ENCODE measurements at regions not wholly inside any gene's neighbourhood (a gene's known extent, or its start where the extent isn't known, plus 50 kb on each side); places are given as distances from the start of the nearest gene placed in this dataset.

DNA sequence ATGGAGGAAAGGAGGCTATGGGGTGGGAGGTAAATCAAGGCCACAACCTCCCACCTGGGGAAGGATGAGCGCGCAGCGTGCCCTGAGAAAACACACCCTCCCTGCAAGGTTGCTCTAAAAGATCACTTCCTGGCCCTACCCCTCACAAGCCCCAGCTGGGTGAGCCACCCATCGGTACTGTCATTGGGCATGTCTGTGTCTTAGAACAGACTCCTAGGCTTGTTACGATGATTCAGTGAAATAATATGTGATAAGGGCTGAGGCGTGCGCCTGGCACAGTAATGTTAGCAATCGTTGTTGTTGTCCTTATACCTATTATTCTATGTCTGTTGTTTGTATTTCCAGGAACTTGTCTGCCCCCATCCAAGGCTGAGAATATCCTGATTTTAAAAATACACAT, 175.1 kb downstream of the ZFP36L2 start:
- ChIA-PET CTCF (interaction anchor here (1.4 kb wide), 1 partner anchor 9 kb away, joined by 4 read pairs; no protein-coding TSS in a partner anchor), RAD21 (ENCODE audit: unreplicated experiment) (interaction anchor here (0.9 kb wide), 1 partner anchor 176 kb away, joined by 4 read pairs; the partner anchor contains the start of gene ZFP36L2), POLR2A (no interaction called here), SMC1A (ENCODE audit: uncharacterized antibody, unreplicated experiment) (interaction anchor here (1.1 to 1.6 kb wide), 3 partner anchors 26 to 178 kb away, joined by 4 to 5 read pairs (median 4); no protein-coding TSS in a partner anchor)
- Histone ChIP-seq H3K36me3 (ENCODE audit: control insufficient read depth in 2 of 2, insufficient read depth in 2 of 2, low read length in 1 of 2) (no peaks in the 10 kb centered on the region), H3K27me3 (replicated peaks in 1 of 2; ENCODE audit: control insufficient read depth in 2 of 2, insufficient read depth in 2 of 2, low read length in 1 of 2) (no peaks in the 10 kb centered on the region; a peak in 1 of 4 replicates), H3K4me3 (no peak overlapping the region), H3K27ac (ENCODE audit: control insufficient read depth, insufficient read depth) (no peak overlapping the region), H3K79me2 (ENCODE audit: control insufficient read depth, insufficient read depth, low read length) (no peaks in the 10 kb centered on the region), H2AFZ (ENCODE audit: control insufficient read depth, low read depth, low read length) (no peak overlapping the region), H3K9ac (ENCODE audit: control insufficient read depth, insufficient read depth, low read length) (no peak overlapping the region), H3K4me1 (ENCODE audit: control insufficient read depth, insufficient read depth, low read length) (no peaks in the 10 kb centered on the region), H3K4me2 (ENCODE audit: control insufficient read depth, insufficient read depth) (no peak overlapping the region), H4K20me1 (ENCODE audit: control insufficient read depth, insufficient read depth) (no peaks in the 10 kb centered on the region), H3K9me3 (replicated peaks; ENCODE audit: control insufficient read depth, insufficient read depth, low read length) (no peaks in the 10 kb centered on the region)
- no peak for DNase-seq (ENCODE audit: low read depth, low spot score)
- no TSS peak for BruUV-seq (replicated peaks)
- WGBS (ENCODE audit: insufficient coverage, insufficient replicate concordance, low lambda C conversion rate, missing lambda C conversion rate) = 84% methylated on average over 8 of the region's 8 CpGs
- no peak for FAIRE-seq
- TF ChIP-seq JUNB (IDR thresholded peaks at IDR 0.05) (no peak), IKZF2 (IDR thresholded peaks at IDR 0.05) (no peak), NFXL1 (IDR thresholded peaks at IDR 0.05; ENCODE audit: borderline replicate concordance) (no peak), SUZ12 (IDR thresholded peaks at IDR 0.05; ENCODE audit: unreplicated experiment) (no peak), HCFC1 (IDR thresholded peaks at IDR 0.05; ENCODE audit: low read length) (no peak), ZNF384 (IDR thresholded peaks at IDR 0.05; ENCODE audit: borderline replicate concordance, low read depth, low read length) (no peak), PAX8 (IDR thresholded peaks at IDR 0.05) (no peak), CUX1 (IDR thresholded peaks at IDR 0.05; ENCODE audit: insufficient replicate concordance, low read depth, low read length) (no peak), DPF2 (IDR thresholded peaks at IDR 0.05) (no peak)
- TF ChIP-seq, protein P1, sequence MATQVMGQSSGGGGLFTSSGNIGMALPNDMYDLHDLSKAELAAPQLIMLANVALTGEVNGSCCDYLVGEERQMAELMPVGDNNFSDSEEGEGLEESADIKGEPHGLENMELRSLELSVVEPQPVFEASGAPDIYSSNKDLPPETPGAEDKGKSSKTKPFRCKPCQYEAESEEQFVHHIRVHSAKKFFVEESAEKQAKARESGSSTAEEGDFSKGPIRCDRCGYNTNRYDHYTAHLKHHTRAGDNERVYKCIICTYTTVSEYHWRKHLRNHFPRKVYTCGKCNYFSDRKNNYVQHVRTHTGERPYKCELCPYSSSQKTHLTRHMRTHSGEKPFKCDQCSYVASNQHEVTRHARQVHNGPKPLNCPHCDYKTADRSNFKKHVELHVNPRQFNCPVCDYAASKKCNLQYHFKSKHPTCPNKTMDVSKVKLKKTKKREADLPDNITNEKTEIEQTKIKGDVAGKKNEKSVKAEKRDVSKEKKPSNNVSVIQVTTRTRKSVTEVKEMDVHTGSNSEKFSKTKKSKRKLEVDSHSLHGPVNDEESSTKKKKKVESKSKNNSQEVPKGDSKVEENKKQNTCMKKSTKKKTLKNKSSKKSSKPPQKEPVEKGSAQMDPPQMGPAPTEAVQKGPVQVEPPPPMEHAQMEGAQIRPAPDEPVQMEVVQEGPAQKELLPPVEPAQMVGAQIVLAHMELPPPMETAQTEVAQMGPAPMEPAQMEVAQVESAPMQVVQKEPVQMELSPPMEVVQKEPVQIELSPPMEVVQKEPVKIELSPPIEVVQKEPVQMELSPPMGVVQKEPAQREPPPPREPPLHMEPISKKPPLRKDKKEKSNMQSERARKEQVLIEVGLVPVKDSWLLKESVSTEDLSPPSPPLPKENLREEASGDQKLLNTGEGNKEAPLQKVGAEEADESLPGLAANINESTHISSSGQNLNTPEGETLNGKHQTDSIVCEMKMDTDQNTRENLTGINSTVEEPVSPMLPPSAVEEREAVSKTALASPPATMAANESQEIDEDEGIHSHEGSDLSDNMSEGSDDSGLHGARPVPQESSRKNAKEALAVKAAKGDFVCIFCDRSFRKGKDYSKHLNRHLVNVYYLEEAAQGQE (IDR thresholded peaks at IDR 0.05; ENCODE audit: low read depth, low read length) = no peak
- TF ChIP-seq, protein P2, sequence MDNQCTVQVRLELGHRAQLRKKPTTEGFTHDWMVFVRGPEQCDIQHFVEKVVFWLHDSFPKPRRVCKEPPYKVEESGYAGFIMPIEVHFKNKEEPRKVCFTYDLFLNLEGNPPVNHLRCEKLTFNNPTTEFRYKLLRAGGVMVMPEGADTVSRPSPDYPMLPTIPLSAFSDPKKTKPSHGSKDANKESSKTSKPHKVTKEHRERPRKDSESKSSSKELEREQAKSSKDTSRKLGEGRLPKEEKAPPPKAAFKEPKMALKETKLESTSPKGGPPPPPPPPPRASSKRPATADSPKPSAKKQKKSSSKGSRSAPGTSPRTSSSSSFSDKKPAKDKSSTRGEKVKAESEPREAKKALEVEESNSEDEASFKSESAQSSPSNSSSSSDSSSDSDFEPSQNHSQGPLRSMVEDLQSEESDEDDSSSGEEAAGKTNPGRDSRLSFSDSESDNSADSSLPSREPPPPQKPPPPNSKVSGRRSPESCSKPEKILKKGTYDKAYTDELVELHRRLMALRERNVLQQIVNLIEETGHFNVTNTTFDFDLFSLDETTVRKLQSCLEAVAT (IDR thresholded peaks at IDR 0.05) = no peak
- in situ Hi-C loops (cut with MboI) (no loop called here), intact Hi-C loops (cut with micrococcal nuclease; ENCODE audit: unreplicated experiment) (no loop called here)
- no peak for ATAC-seq
